ENCODE measurements at regions not wholly inside any gene's neighbourhood (a gene's known extent, or its start where the extent isn't known, plus 50 kb on each side); places are given as distances from the start of the nearest gene placed in this dataset.

- H3K9me3 Mint-ChIP-seq (ENCODE audit: unreplicated experiment) = no peaks in the 10 kb centered on the region
- DNase-seq = no peak
- no peak overlapping the region for H3K27ac Mint-ChIP-seq (ENCODE audit: unreplicated experiment)
- peaks cover 6% of the 10 kb centered on the region for H3K36me3 Mint-ChIP-seq (ENCODE audit: unreplicated experiment)
- H3K27me3 Mint-ChIP-seq (ENCODE audit: unreplicated experiment) = no peaks in the 10 kb centered on the region
- no peak overlapping the region for H3K4me3 Mint-ChIP-seq (ENCODE audit: unreplicated experiment)
- H3K4me1 Mint-ChIP-seq (ENCODE audit: low read depth, unreplicated experiment) = peaks cover 2% of the 10 kb centered on the region
- TF ChIP-seq, protein P1, sequence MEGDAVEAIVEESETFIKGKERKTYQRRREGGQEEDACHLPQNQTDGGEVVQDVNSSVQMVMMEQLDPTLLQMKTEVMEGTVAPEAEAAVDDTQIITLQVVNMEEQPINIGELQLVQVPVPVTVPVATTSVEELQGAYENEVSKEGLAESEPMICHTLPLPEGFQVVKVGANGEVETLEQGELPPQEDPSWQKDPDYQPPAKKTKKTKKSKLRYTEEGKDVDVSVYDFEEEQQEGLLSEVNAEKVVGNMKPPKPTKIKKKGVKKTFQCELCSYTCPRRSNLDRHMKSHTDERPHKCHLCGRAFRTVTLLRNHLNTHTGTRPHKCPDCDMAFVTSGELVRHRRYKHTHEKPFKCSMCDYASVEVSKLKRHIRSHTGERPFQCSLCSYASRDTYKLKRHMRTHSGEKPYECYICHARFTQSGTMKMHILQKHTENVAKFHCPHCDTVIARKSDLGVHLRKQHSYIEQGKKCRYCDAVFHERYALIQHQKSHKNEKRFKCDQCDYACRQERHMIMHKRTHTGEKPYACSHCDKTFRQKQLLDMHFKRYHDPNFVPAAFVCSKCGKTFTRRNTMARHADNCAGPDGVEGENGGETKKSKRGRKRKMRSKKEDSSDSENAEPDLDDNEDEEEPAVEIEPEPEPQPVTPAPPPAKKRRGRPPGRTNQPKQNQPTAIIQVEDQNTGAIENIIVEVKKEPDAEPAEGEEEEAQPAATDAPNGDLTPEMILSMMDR (IDR thresholded peaks at IDR 0.05; ENCODE audit: partially characterized antibody, unreplicated experiment) = no peak
Measured at GRCh38 chr1:14302025-14302424, 296.5 kb upstream of the KAZN start.

GRCh38 chr1:14303011-14303410 is 295.5 kb upstream of the KAZN start:
- TF ChIP-seq, protein P1 (IDR thresholded peaks at IDR 0.05; ENCODE audit: partially characterized antibody, unreplicated experiment) = no peak
- Mint-ChIP-seq H3K4me1 (ENCODE audit: low read depth, unreplicated experiment) (peaks cover 2% of the 10 kb centered on the region), H3K4me3 (ENCODE audit: unreplicated experiment) (no peak overlapping the region), H3K9me3 (ENCODE audit: unreplicated experiment) (no peaks in the 10 kb centered on the region), H3K27ac (ENCODE audit: unreplicated experiment) (no peak overlapping the region), H3K27me3 (ENCODE audit: unreplicated experiment) (no peaks in the 10 kb centered on the region), H3K36me3 (ENCODE audit: unreplicated experiment) (peaks cover 6% of the 10 kb centered on the region)
- no peak for DNase-seq

DNA sequence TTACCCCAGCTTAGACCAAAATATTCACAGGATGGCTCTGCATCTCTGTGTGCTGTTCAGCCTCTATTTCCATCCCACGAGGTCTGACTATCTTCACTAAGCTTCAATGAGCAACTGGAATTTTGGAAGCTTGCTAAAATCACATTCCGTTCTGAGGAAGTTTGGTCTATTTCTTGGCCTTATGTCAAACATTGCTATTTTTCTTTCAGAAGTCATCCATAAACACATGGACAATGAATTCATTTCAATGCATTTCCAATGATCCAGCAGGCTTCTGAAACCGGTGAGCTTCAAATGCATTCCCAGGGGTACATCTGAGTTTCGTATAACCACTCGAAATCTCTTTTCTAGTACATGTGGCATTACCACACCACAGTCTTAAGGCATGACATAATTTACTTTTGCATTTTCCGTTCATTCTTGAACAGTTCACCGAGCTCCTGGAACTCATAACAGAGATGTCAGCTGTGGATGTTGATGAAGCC is 294.1 kb upstream of the KAZN start:
- H3K4me1 Mint-ChIP-seq (ENCODE audit: low read depth, unreplicated experiment) = peaks cover 2% of the 10 kb centered on the region
- no peak overlapping the region for H3K27ac Mint-ChIP-seq (ENCODE audit: unreplicated experiment)
- DNase-seq = no peak
- H3K27me3 Mint-ChIP-seq (ENCODE audit: unreplicated experiment) = no peaks in the 10 kb centered on the region
- TF ChIP-seq, protein P1 (IDR thresholded peaks at IDR 0.05; ENCODE audit: partially characterized antibody, unreplicated experiment) = no peak
- peaks cover 6% of the 10 kb centered on the region for H3K36me3 Mint-ChIP-seq (ENCODE audit: unreplicated experiment)
- no peak overlapping the region for H3K4me3 Mint-ChIP-seq (ENCODE audit: unreplicated experiment)
- no peaks in the 10 kb centered on the region for H3K9me3 Mint-ChIP-seq (ENCODE audit: unreplicated experiment)

GRCh38 chr1:14308460-14308859 is 290.0 kb upstream of the KAZN start:
- no peak overlapping the region for H3K4me3 Mint-ChIP-seq (ENCODE audit: unreplicated experiment)
- H3K36me3 Mint-ChIP-seq (ENCODE audit: unreplicated experiment) = no peaks in the 10 kb centered on the region
- H3K27ac Mint-ChIP-seq (ENCODE audit: unreplicated experiment) = no peak overlapping the region
- H3K9me3 Mint-ChIP-seq (ENCODE audit: unreplicated experiment) = no peaks in the 10 kb centered on the region
- H3K4me1 Mint-ChIP-seq (ENCODE audit: low read depth, unreplicated experiment) = peaks cover 2% of the 10 kb centered on the region
- DNase-seq = no peak
- peaks cover 2% of the 10 kb centered on the region for H3K27me3 Mint-ChIP-seq (ENCODE audit: unreplicated experiment)
- TF ChIP-seq, protein P1 (IDR thresholded peaks at IDR 0.05; ENCODE audit: partially characterized antibody, unreplicated experiment) = no peak

DNA sequence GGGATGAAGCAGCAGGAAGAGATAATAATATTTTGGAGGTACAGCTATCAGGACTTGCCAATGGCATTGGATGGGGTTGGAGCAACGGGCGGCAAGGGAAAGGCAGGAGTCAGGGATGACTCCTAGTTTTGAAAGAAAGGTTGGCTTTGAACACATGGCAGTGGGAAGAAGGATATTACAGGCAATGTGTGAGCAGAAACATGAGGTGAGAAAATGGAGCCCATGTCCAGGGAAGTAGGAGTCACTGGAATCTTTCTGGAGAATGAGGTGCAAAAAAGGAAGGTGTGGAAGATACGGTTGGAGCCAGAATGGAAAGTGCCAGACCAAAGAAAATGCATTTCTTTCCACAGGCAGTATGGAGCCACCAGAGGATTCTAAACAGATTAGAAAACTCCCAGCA is 288.5 kb upstream of the KAZN start:
- no peak for DNase-seq
- peaks cover 2% of the 10 kb centered on the region for H3K4me1 Mint-ChIP-seq (ENCODE audit: low read depth, unreplicated experiment)
- H3K27me3 Mint-ChIP-seq (ENCODE audit: unreplicated experiment) = peaks cover 2% of the 10 kb centered on the region
- no peak overlapping the region for H3K27ac Mint-ChIP-seq (ENCODE audit: unreplicated experiment)
- H3K9me3 Mint-ChIP-seq (ENCODE audit: unreplicated experiment) = no peaks in the 10 kb centered on the region
- H3K36me3 Mint-ChIP-seq (ENCODE audit: unreplicated experiment) = no peaks in the 10 kb centered on the region
- TF ChIP-seq, protein P1 (IDR thresholded peaks at IDR 0.05; ENCODE audit: partially characterized antibody, unreplicated experiment) = no peak
- H3K4me3 Mint-ChIP-seq (ENCODE audit: unreplicated experiment) = no peak overlapping the region

All from glutamatergic neuron (in vitro differentiated cells).